SIG-M5 treated with dmso at 0.1 percent for 504 hours (cell line): ENCODE measurements at regions not wholly inside any gene's neighbourhood (a gene's known extent, or its start where the extent isn't known, plus 50 kb on each side); places are given as distances from the start of the nearest gene placed in this dataset.

ENCODE experiments used
- DNase-seq: peaks from one replicate; lab custom pipeline; 2025; ENCODE audit not compliant: unreplicated experiment; lab: John Stamatoyannopoulos, UW

DNA sequence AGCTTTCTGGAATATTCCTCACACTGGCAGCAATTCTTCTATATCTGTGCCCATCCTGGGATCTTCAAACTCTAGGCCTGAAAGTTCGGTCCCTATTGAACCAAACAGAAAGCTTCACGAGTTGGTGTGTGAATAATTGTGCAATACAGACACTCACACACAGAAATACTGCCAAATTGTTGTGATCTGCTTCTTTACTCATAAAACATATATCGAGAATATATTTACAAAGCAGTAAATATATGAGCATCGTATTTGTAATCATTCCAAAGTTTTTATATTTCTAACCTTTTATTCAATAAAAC lies 56.6 kb upstream of the BEX4 start:
- no peak for DNase-seq

DNA sequence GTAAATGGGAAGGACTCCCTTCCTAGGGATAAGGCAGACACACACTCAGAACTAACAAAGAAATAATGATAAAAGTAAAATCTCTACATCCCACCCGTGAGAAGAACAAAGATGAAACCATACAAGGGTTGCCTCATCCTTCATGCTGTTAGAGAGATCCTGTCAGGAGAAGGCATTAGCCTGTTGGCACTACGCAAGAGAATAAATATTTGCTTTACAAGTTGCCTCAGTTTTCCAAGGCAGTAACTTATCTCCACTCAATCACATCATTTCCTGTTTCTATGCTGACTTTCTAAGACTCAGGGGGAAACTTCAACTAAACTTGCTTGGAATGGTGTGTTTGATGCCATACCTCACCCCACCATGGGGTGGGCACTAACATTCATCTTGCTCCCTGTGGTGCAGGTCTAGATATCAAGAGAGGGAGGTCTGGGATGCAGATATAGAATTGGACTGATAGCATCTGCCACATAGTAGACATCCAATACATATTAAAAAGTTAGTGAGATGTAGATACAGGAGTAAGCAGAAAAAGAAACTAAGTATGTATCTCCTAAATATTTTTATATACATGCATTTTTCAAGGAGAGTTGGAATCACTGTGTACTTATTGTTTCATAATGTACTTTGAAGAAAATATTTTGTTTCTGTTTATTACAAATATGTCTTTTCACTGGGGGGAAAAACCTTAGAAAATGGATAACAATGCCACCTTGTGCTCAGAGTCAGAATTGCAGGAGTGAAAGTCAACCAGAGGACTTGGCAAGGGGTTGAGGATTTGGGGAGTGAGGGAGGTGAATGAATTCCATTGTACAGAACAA lies 57.2 kb upstream of the BEX4 start:
- peak; percentile 18 for DNase-seq

DNA sequence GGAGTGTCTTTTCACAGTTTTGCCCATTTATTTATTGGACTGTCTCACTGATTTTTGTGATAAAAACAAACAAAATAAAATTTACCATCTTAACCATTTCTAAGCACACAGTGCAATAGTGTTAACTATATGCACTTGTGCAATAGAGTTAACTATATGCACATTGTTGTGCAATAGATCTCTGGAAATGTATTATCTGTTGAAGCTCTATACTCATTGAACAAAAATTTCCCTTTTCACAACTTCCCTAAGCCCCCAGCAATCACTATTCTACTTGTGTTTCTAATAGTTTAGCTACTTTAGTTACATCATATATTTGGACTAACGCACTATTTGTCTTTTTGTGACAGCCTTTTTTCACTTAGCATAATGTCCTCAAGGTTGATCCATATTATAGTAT lies 59.7 kb upstream of the BEX4 start:
- peak; percentile 72 for DNase-seq

DNA sequence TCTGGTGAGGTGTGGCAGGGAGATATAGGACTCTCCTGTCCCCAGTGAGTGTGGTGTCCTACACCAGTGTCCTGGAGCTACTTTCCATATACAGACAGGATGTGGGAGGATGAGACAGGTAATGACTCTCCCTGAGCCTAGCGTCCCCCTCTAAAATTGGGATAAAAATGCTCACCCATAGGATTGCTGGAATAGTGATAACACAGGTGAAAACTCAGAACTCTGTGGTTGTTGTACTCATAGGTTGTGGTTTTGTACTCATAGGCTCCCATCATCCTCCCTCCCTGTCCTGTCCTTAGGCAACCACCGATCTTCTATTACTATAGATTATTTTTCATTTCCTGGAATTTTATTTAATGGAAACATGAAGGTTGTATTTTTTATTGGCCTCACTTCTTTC lies 60.7 kb upstream of the NXF3 start:
- DNase-seq, result no peak

DNA sequence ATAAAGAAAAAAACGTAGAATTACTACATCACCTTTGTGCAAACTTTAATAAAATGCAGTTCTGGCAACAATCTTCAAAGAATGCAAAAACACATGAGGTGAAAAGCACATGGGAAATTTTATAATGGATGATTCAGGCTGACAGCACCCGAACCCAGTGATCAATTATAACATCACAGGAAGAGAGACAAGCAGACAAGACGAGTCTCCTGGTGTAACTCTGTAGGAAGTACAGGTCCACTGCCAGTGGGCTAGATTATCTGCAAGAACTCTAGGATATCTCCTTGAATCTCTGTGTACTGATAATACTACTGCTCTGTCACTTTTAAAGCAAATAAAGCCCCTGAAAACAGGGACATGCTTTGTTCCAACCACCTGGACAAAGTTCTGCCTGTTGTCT lies 58.9 kb upstream of the NXF3 start:
- no peak for DNase-seq

DNA sequence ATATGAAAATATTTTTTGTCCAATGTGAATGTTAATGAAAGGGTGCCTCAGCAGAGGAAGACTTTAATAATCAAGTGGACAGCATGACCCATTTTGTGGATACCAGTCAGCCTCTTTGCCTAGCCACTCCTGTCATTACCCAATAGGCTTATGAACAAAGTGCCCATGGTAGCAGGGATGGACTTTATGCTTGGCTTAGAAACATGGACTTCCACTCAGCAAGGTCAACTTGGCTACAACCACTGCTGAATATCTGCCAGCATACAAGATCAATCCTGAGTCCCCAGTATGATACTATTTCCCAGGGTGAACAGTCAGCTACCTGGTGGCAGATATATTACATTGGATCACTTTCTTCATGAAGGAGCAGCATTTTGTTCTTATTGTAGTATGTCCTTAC lies 56.7 kb upstream of the NXF3 start:
- DNase-seq, result no peak

DNA sequence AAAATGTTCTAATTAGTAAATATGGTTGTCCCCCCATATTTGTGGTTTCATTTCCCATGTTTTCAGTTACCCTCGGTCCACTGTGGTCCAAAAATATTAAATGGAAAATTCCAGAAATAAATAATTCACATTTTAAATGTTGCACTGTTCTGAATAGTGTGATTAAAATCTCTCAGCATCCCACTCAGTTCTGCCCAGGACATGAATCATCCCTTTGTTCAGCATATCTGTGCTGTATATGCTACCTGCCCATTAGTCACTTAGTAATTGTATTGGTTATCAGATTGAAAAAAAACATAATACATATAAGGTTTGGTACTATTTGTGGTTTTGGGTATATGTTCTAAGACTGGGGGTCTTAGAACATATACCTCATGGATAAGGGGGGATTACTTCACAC lies 55.1 kb upstream of the NXF3 start:
- no peak for DNase-seq
